GM20000 (cell line): ENCODE measurements at regions not wholly inside any gene's neighbourhood (a gene's known extent, or its start where the extent isn't known, plus 50 kb on each side); places are given as distances from the start of the nearest gene placed in this dataset.

Experiments used
- DNase-seq: peaks from one replicate; pipeline ENCODE4 v3.0.0; 2012; ENCODE audit warnings: low spot score
- TF ChIP-seq, protein P1 (sequence below): IDR thresholded peaks from 2 replicates; pipeline ENCODE4 v1.5.1; 2012; ENCODE audit warnings: mild to moderate bottlenecking, control low read depth; ENCODE audit errors: extremely low read depth, missing control alignments

DNA sequence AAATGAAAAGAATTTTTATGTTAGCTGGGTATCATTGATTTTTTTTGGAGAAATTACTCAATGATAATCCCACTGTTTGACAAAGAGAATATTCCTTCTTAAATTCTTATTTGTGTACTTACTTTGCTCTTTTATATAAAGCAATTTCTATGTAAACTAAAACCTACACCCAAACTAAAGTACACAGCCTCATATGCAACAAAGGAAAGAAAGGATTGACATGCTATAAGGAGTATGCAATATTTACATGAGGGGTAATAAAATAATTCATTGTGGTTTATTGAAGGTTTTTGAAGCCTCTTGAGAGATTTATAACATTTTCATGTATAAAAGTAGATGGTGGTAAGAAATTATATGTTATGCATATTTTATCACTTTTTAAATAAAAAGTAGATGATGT lies 368.5 kb downstream of the CDH7 start:
- TF ChIP-seq, protein P1, sequence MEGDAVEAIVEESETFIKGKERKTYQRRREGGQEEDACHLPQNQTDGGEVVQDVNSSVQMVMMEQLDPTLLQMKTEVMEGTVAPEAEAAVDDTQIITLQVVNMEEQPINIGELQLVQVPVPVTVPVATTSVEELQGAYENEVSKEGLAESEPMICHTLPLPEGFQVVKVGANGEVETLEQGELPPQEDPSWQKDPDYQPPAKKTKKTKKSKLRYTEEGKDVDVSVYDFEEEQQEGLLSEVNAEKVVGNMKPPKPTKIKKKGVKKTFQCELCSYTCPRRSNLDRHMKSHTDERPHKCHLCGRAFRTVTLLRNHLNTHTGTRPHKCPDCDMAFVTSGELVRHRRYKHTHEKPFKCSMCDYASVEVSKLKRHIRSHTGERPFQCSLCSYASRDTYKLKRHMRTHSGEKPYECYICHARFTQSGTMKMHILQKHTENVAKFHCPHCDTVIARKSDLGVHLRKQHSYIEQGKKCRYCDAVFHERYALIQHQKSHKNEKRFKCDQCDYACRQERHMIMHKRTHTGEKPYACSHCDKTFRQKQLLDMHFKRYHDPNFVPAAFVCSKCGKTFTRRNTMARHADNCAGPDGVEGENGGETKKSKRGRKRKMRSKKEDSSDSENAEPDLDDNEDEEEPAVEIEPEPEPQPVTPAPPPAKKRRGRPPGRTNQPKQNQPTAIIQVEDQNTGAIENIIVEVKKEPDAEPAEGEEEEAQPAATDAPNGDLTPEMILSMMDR = no peak
- DNase-seq = no peak

- TF ChIP-seq, protein P1 = no peak
- no peak for DNase-seq
These were observed 360.2 kb downstream of the CDH7 start for GRCh38 chr18:66111018-66111417.

GRCh38 chr18:66110607-66111006 lies 359.8 kb downstream of the CDH7 start:
- TF ChIP-seq, protein P1 = no peak
- DNase-seq = no peak

DNA sequence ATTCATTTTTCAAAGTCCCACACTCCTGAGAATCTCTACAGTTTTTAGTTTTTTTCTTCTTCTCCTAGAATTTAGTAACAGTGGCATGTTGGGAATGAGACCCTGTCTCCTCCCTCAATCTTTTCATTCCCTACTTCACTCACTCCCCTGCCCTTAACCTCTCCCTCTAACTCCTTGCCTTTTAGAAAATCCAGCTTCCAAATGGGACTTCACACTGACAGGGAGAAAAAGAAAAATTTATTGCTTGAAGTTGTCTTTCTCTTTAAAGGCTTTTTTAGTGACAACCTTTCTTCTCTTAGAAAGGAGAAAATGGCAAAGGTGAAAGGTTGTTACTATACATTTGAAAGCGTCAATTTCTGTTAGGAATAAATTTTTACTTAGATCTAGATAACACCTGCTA lies 359.2 kb downstream of the CDH7 start:
- DNase-seq = no peak
- TF ChIP-seq, protein P1 = no peak

- DNase-seq = no peak
- TF ChIP-seq, protein P1 = no peak
These were observed 356.7 kb downstream of the CDH7 start for GRCh38 chr18:66107546-66107945.

GRCh38 chr18:66105016-66105415 lies 354.2 kb downstream of the CDH7 start:
- DNase-seq = no peak
- TF ChIP-seq, protein P1 = no peak

DNA sequence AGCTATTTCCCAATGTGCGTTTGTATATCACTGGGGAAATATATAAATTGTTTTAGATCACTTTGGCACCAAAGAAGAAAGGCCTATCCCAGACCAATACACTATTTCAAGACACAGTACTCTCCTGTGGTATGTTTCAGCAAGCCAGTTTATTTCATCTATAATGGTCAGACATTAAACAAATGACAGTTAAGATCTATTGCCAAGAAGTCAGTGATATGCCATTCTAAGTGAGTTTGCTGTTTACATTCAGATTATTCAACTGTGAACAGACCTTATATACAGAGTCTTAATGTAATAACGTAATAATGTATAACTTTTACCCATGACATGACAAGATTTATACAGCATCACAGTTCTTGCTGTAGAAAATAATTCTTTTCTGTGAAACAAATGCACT lies 352.7 kb downstream of the CDH7 start:
- TF ChIP-seq, protein P1 = no peak
- DNase-seq = no peak
